PC-3 (cell line): ENCODE measurements at regions not wholly inside any gene's neighbourhood (a gene's known extent, or its start where the extent isn't known, plus 50 kb on each side); places are given as distances from the start of the nearest gene placed in this dataset.
"Not testable (repeated sequence)": the region's sequence is repeated elsewhere in the genome, so short reads cannot be mapped to it uniquely, and the experiment has no call there.

ENCODE experiments used
- ATAC-seq: fragments of 200-7000 bp; cut with Tn5 transposase; 2 replicates; pipeline ENCODE4 v1.9.1; 2020; ENCODE audit warnings: mild to moderate bottlenecking, moderate library complexity
- BruUV-seq: library from RNA; stranded (reverse); fragments of 400-500 nt; replicated peaks from 2 replicates; lab custom pipeline; 2021; lab: Mats Ljungman, UMichigan
- CTCF ChIA-PET: fragments of 300-600 bp; sonication (Branson Sonifier 250); formaldehyde crosslinking; loops from one replicate; lab custom pipeline; 2022; ENCODE audit warnings: antibody characterized with exemption; lab: Charles Lee
- POLR2A ChIA-PET: fragments of 300-600 bp; sonication (Branson Sonifier 250); formaldehyde crosslinking; loops from one replicate; lab custom pipeline; 2022; ENCODE audit warnings: antibody characterized with exemption; ENCODE audit not compliant: unreplicated experiment; lab: Charles Lee
- DNase-seq: peaks from one replicate; pipeline ENCODE4 v3.0.0-alpha.2; 2015
- H2AFZ ChIP-seq: fragments of 300-600 bp; sonication (generic); 2 replicates; pipeline ENCODE4 v1.6.0; 2016; ENCODE audit warnings: antibody characterized with exemption, low read length
- H3F3A ChIP-seq: fragments of 300-600 bp; sonication (generic); one replicate; pipeline ENCODE4 v1.6.0; 2017; ENCODE audit warnings: antibody characterized with exemption, low read length, control low read depth, mild to moderate bottlenecking; ENCODE audit not compliant: unreplicated experiment
- H3K27ac ChIP-seq: fragments of 300-600 bp; sonication (generic); 2 replicates; pipeline ENCODE4 v1.5.1; 2016; ENCODE audit warnings: mild to moderate bottlenecking, low read length
- H3K27me3 ChIP-seq: fragments of 300-600 bp; sonication (generic); 2 replicates; pipeline ENCODE4 v1.6.1; 2016; ENCODE audit warnings: low read length, mixed read lengths
- H3K36me3 ChIP-seq: fragments of 300-600 bp; sonication (generic); 2 replicates; pipeline ENCODE4 v1.6.1; 2016; ENCODE audit warnings: low read depth, mixed run types, low read length, mixed read lengths
- H3K4me1 ChIP-seq: fragments of 300-600 bp; sonication (generic); 2 replicates; pipeline ENCODE4 v1.5.1; 2016; ENCODE audit warnings: low read length; ENCODE audit not compliant: insufficient read depth
- H3K4me2 ChIP-seq: fragments of 300-600 bp; sonication (generic); 2 replicates; pipeline ENCODE4 v1.6.0; 2016; ENCODE audit warnings: low read length
- H3K4me3 ChIP-seq: fragments of 300-600 bp; sonication (generic); 2 replicates; pipeline ENCODE4 v1.5.1; 2016; ENCODE audit warnings: mild to moderate bottlenecking, low read length, mixed read lengths
- H3K79me2 ChIP-seq: fragments of 300-600 bp; sonication (generic); 2 replicates; pipeline ENCODE4 v1.6.1; 2017; ENCODE audit warnings: low read length, mixed read lengths
- H3K9ac ChIP-seq: fragments of 300-600 bp; sonication (generic); 2 replicates; pipeline ENCODE4 v1.6.0; 2016; ENCODE audit warnings: mild to moderate bottlenecking, low read length
- H3K9me2 ChIP-seq: fragments of 300-600 bp; sonication (generic); replicated peaks from 2 replicates; pipeline ENCODE4 v1.6.1; 2016; ENCODE audit warnings: mixed run types, low read length, mixed read lengths
- H3K9me3 ChIP-seq: fragments of 300-600 bp; sonication (generic); 2 replicates; pipeline ENCODE4 v1.6.1; 2016; ENCODE audit warnings: low read length, mixed read lengths
- H4K20me1 ChIP-seq: fragments of 300-600 bp; sonication (generic); 2 replicates; pipeline ENCODE4 v1.6.1; 2016; ENCODE audit warnings: low read length, mixed read lengths
- EZH2 ChIP-seq: fragments of 300-600 bp; sonication (generic); IDR thresholded peaks from one replicate; pipeline ENCODE4 v1.6.1; 2017; ENCODE audit warnings: antibody characterized with exemption, mild to moderate bottlenecking, low read length; ENCODE audit not compliant: unreplicated experiment
- EZH2phosphoT487 ChIP-seq: fragments of 300-600 bp; sonication (generic); IDR thresholded peaks from 2 replicates; pipeline ENCODE4 v1.6.1; 2018; ENCODE audit warnings: mild to moderate bottlenecking, antibody characterized with exemption, low read length, borderline replicate concordance
- intact Hi-C: fragments of 100-400 bp; cut with micrococcal nuclease; formaldehyde crosslinking; loops from 2 replicates; pipeline ENCODE4 v1.9.0; 2023
- TF ChIP-seq, protein P1 (sequence below): fragments of 300-600 bp; sonication (generic); conservative IDR thresholded peaks from 2 replicates; pipeline ENCODE4 v1.5.1; 2017; ENCODE audit warnings: antibody characterized with exemption, low read depth, mild to moderate bottlenecking, low read length

DNA sequence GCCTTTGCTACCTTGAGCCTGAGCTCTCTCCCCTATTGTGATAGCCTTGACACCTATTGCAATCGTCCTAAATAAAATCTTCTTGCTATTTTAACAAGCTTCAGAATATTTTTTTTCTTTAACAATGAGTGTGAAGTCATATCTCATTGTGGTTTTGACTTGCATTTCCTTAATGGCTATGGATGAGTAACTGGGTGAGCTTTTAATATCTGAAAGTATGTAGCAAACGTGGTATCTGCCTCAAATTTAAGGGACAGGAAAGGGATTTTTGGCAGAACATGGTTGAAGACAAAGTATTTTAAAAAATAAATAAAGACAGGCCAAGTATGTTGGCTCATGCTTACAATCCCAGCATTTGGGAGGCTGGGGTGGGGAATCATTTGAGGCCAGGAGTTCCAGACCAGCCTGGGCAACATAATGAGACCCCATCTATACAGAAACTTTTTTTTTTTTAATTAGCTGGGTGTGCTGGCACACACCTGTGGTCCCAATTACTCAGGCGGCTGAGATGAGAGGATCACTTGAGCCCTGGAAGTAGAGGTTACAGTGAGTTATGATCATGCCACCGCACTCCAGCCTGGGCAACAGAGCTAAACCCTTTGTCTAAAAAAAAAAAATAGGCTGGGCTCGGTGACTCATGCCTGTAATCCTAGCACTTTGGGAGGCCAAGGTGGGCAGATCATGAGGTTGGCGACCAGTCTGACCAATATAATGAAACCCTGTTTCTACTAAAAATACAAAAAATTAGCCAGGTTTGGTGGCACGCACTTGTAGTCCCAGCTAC, 319.3 kb upstream of the NRP1 start:
- Histone ChIP-seq H3K9me2 (0 out of 2 replicates have a peak, but pooled peaks cover 4% of the 10 kb centered on the region), H3K4me1 (peaks cover 20% of the 10 kb centered on the region), H3K9me3 (no peaks in the 10 kb centered on the region), H3F3A (no peaks in the 10 kb centered on the region), H3K4me3 (no peak overlapping the region), H3K9ac (no peak overlapping the region), H3K36me3 (no peaks in the 10 kb centered on the region), H3K27ac (peak overlapping the region; percentile 16), H2AFZ (no peak overlapping the region), H3K4me2 (no peak overlapping the region), H3K79me2 (no peaks in the 10 kb centered on the region), H4K20me1 (no peaks in the 10 kb centered on the region), H3K27me3 (no peaks in the 10 kb centered on the region)
- BruUV-seq = no TSS peak
- ChIA-PET POLR2A (interaction anchor here (0.6 to 0.7 kb wide), 6 partner anchors 248 to 703 kb away, joined by 3 to 8 read pairs (median 4); no protein-coding TSS in a partner anchor), CTCF (interaction anchor here (0.6 kb wide), 1 partner anchor 43 kb away, joined by 3 read pairs; no protein-coding TSS in a partner anchor)
- TF ChIP-seq EZH2phosphoT487 (no peak), EZH2 (no peak)
- TF ChIP-seq, protein P1, sequence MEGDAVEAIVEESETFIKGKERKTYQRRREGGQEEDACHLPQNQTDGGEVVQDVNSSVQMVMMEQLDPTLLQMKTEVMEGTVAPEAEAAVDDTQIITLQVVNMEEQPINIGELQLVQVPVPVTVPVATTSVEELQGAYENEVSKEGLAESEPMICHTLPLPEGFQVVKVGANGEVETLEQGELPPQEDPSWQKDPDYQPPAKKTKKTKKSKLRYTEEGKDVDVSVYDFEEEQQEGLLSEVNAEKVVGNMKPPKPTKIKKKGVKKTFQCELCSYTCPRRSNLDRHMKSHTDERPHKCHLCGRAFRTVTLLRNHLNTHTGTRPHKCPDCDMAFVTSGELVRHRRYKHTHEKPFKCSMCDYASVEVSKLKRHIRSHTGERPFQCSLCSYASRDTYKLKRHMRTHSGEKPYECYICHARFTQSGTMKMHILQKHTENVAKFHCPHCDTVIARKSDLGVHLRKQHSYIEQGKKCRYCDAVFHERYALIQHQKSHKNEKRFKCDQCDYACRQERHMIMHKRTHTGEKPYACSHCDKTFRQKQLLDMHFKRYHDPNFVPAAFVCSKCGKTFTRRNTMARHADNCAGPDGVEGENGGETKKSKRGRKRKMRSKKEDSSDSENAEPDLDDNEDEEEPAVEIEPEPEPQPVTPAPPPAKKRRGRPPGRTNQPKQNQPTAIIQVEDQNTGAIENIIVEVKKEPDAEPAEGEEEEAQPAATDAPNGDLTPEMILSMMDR = no peak
- DNase-seq = peak; percentile 78
- intact Hi-C loops = loop anchor here (2.0 kb wide), 1 partner anchor 317 kb away; no protein-coding TSS in a partner anchor
- peak; percentile 69 for ATAC-seq

DNA sequence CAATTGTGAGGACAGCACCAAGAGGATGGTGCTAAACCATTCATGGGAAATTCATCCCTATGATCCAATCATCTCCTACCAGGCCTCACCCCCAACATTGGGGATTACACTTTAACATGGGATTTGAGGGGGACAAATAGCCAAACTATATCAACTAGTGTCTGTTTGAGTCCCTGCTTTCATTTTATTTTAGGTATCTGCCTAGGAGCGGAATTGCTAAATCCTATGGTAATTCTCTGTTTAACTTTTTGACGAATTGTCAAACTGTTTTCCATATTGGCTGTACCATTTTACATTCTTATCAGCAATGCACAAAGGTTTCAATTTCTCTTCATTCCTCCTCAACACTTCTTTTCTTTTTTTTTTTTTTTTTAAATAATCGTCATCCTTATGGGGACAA, 318.4 kb upstream of the NRP1 start:
- H3K27me3 ChIP-seq = no peaks in the 10 kb centered on the region
- no peaks in the 10 kb centered on the region for H3K79me2 ChIP-seq
- H3K4me2 ChIP-seq = no peak overlapping the region
- CTCF ChIA-PET = no interaction called here
- TF ChIP-seq, protein P1 = no peak
- no peak for TF ChIP-seq EZH2
- TF ChIP-seq EZH2phosphoT487 = no peak
- no TSS peak for BruUV-seq
- H4K20me1 ChIP-seq = no peaks in the 10 kb centered on the region
- no peak for DNase-seq
- no peaks in the 10 kb centered on the region for H3F3A ChIP-seq
- no peak for ATAC-seq
- no peaks in the 10 kb centered on the region for H3K9me3 ChIP-seq
- H3K4me3 ChIP-seq = no peak overlapping the region
- no peak overlapping the region for H2AFZ ChIP-seq
- 0 out of 2 replicates have a peak, but pooled peaks cover 4% of the 10 kb centered on the region for H3K9me2 ChIP-seq
- no peak overlapping the region for H3K27ac ChIP-seq
- POLR2A ChIA-PET = interaction anchor here (0.6 kb wide), 2 partner anchors 547 to 702 kb away, joined by 3 to 5 read pairs; no protein-coding TSS in a partner anchor
- peaks cover 20% of the 10 kb centered on the region for H3K4me1 ChIP-seq
- H3K9ac ChIP-seq = no peak overlapping the region
- intact Hi-C loops = loop anchor here (2.0 kb wide), 1 partner anchor 316 kb away; no protein-coding TSS in a partner anchor
- no peaks in the 10 kb centered on the region for H3K36me3 ChIP-seq

DNA sequence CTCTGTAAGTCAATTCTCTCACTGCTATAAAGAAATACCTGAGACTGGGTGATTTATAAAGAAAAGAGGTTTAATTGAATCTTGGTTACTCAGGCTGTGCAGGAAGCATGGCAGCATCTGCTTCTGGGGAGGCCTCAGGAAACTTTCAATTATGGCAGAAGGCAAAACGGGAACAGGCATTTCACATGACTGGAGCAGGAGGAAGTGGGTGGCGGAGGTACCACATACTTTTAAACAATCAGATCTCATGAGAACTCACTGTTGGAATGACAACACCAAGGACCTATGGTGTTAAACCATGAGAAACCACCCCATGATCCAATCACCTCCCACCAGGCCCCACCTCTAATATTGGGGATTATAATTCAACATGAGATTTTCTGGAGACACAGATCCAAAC, 315.7 kb upstream of the NRP1 start:
- H2AFZ ChIP-seq, H3K4me2 ChIP-seq, H3K9me2 ChIP-seq, intact Hi-C loops, H3K79me2 ChIP-seq, H3F3A ChIP-seq, H3K27ac ChIP-seq, H3K9me3 ChIP-seq, CTCF ChIA-PET, H3K4me3 ChIP-seq, H3K9ac ChIP-seq, BruUV-seq, H3K36me3 ChIP-seq, DNase-seq, H4K20me1 ChIP-seq, H3K27me3 ChIP-seq, POLR2A ChIA-PET, ATAC-seq: not testable (repeated sequence)
- H3K4me1 ChIP-seq = peaks cover 11% of the 10 kb centered on the region
